IMR-90 (cell line): ENCODE measurements at regions not wholly inside any gene's neighbourhood (a gene's known extent, or its start where the extent isn't known, plus 50 kb on each side); places are given as distances from the start of the nearest gene placed in this dataset.

Experiments
- ATAC-seq: fragments of 200-7000 bp; cut with Tn5 transposase; 2 replicates; pipeline ENCODE4 v1.9.1; 2020; ENCODE audit warnings: low read depth, mild to moderate bottlenecking, moderate library complexity
- BruUV-seq: library from RNA; stranded (reverse); fragments of 400-500 nt; replicated peaks from 2 replicates; lab custom pipeline; 2021; lab: Mats Ljungman, UMichigan
- CTCF ChIA-PET: fragments of 300-600 bp; formaldehyde crosslinking; extraction: SDS; loops from one replicate; lab custom pipeline; 2021; ENCODE audit warnings: antibody characterized with exemption; lab: Yijun Ruan, JAX
- POLR2A ChIA-PET: fragments of 300-600 bp; sonication (Branson Sonifier 250); formaldehyde crosslinking; loops from one replicate; lab custom pipeline; 2022; ENCODE audit warnings: antibody characterized with exemption; ENCODE audit not compliant: unreplicated experiment; lab: Charles Lee
- DNase-seq: peaks from one replicate; pipeline ENCODE4 v3.0.0; 2013
- H2AFZ ChIP-seq: replicated peaks from 2 replicates; pipeline ENCODE3; 2013; ENCODE audit warnings: low read length, mild to moderate bottlenecking; ENCODE audit not compliant: poor library complexity
- H2AK5ac ChIP-seq: 2 replicates; pipeline ENCODE4 v1.6.1; 2013; ENCODE audit warnings: low read depth, low read length, inconsistent platforms
- H2AK9ac ChIP-seq: replicated peaks from 2 replicates; pipeline ENCODE3; 2013; ENCODE audit warnings: mild to moderate bottlenecking, low read depth, low read length, moderate library complexity; ENCODE audit not compliant: poor library complexity
- H2BK120ac ChIP-seq: 2 replicates; pipeline ENCODE4 v1.6.1; 2013; ENCODE audit warnings: low read depth, low read length, inconsistent platforms
- H2BK15ac ChIP-seq: 3 replicates; pipeline ENCODE4 v1.6.1; 2013; ENCODE audit warnings: low read depth, low read length, inconsistent platforms
- H2BK20ac ChIP-seq: 2 replicates; pipeline ENCODE4 v1.6.1; 2013; ENCODE audit warnings: low read depth, mild to moderate bottlenecking, inconsistent platforms, low read length, moderate library complexity
- H2BK5ac ChIP-seq: 2 replicates; pipeline ENCODE4 v1.6.1; 2013; ENCODE audit warnings: mild to moderate bottlenecking, low read depth, low read length, inconsistent platforms; ENCODE audit not compliant: poor library complexity, severe bottlenecking
- H3K14ac ChIP-seq: replicated peaks from 2 replicates; pipeline ENCODE4 v1.6.1; 2013; ENCODE audit warnings: low read depth, low read length, inconsistent platforms
- H3K18ac ChIP-seq: 2 replicates; pipeline ENCODE4 v1.6.1; 2013; ENCODE audit warnings: low read depth, low read length, control low read depth
- H3K23ac ChIP-seq: 2 replicates; pipeline ENCODE4 v1.6.1; 2013; ENCODE audit warnings: low read depth, low read length, inconsistent platforms
- H3K27ac ChIP-seq: 2 replicates; pipeline ENCODE4 v1.5.1; 2013; ENCODE audit warnings: mild to moderate bottlenecking, control low read depth, low read length; ENCODE audit not compliant: insufficient read depth
- H3K27me3 ChIP-seq: 2 replicates; pipeline ENCODE4 v1.6.1; 2013; ENCODE audit warnings: low read length; ENCODE audit not compliant: control insufficient read depth, insufficient read depth
- H3K36me3 ChIP-seq: 2 replicates; pipeline ENCODE4 v1.6.1; 2013; ENCODE audit warnings: low read length, mixed read lengths; ENCODE audit not compliant: control insufficient read depth, insufficient read depth
- H3K4ac ChIP-seq: 2 replicates; pipeline ENCODE4 v1.6.1; 2013; ENCODE audit warnings: low read depth, low read length, inconsistent platforms
- H3K4me1 ChIP-seq: 2 replicates; pipeline ENCODE4 v1.6.1; 2013; ENCODE audit warnings: low read length, mixed read lengths; ENCODE audit not compliant: control insufficient read depth, insufficient read depth
- H3K4me2 ChIP-seq: 2 replicates; pipeline ENCODE4 v1.6.1; 2013; ENCODE audit warnings: low read depth, mild to moderate bottlenecking, control low read depth, low read length, moderate library complexity
- H3K4me3 ChIP-seq: 2 replicates; pipeline ENCODE4 v1.5.1; 2013; ENCODE audit warnings: low read depth, mild to moderate bottlenecking, control low read depth, low read length, moderate library complexity; ENCODE audit not compliant: insufficient read depth
- H3K56ac ChIP-seq: 2 replicates; pipeline ENCODE4 v1.6.1; 2013; ENCODE audit warnings: low read length, inconsistent platforms; ENCODE audit not compliant: insufficient read depth; ENCODE audit errors: extremely low read depth
- H3K79me1 ChIP-seq, 2 experiments: 2 replicates each; pipeline ENCODE4 v1.6.1; 2013; ENCODE audit warnings: low read length in 2 of 2, inconsistent platforms in 1 of 2, low read depth in 1 of 2
- H3K9ac ChIP-seq: 2 replicates; pipeline ENCODE4 v1.6.1; 2013; ENCODE audit warnings: low read depth, low read length, control low read depth
- H3K9me1 ChIP-seq: 2 replicates; pipeline ENCODE4 v1.6.1; 2013; ENCODE audit warnings: low read length, inconsistent platforms; ENCODE audit not compliant: insufficient read depth
- H3K9me3 ChIP-seq: 2 replicates; pipeline ENCODE4 v1.6.1; 2013; ENCODE audit warnings: low read length; ENCODE audit not compliant: control insufficient read depth, insufficient read depth
- H4K20me1 ChIP-seq: 2 replicates; pipeline ENCODE4 v1.6.1; 2013; ENCODE audit warnings: low read length, inconsistent platforms; ENCODE audit not compliant: insufficient read depth
- H4K5ac ChIP-seq: 2 replicates; pipeline ENCODE4 v1.6.1; 2013; ENCODE audit warnings: mild to moderate bottlenecking, low read depth, low read length, control low read depth
- H4K8ac ChIP-seq, 2 experiments: 2 replicates each; pipeline ENCODE4 v1.6.1; 2013; ENCODE audit warnings: low read depth in 2 of 2, low read length in 2 of 2, control low read depth in 1 of 2, inconsistent platforms in 1 of 2
- H4K91ac ChIP-seq: 2 replicates; pipeline ENCODE4 v1.6.1; 2013; ENCODE audit warnings: low read depth, low read length, inconsistent platforms; ENCODE audit not compliant: insufficient read depth
- CEBPB ChIP-seq: IDR thresholded peaks from 2 replicates; pipeline ENCODE4 v1.6.1; 2012; ENCODE audit warnings: low read depth, low read length, improper control_type of control experiment
- CHD1 ChIP-seq: IDR thresholded peaks from 2 replicates; pipeline ENCODE4 v1.6.1; 2012; ENCODE audit warnings: low read depth, low read length, improper control_type of control experiment
- FOS ChIP-seq: fragments of 150-350 bp; IDR thresholded peaks from 2 replicates; pipeline ENCODE4 v1.6.1; 2016; ENCODE audit warnings: low read depth, low read length
- MAFK ChIP-seq: IDR thresholded peaks from 2 replicates; pipeline ENCODE4 v1.6.1; 2012; ENCODE audit warnings: low read depth, low read length, improper control_type of control experiment
- MAZ ChIP-seq: IDR thresholded peaks from 2 replicates; pipeline ENCODE4 v1.6.1; 2012; ENCODE audit warnings: low read depth, mild to moderate bottlenecking, low read length, improper control_type of control experiment, moderate library complexity, borderline replicate concordance
- MXI1 ChIP-seq: IDR thresholded peaks from 2 replicates; pipeline ENCODE4 v1.6.1; 2012; ENCODE audit warnings: low read depth, mild to moderate bottlenecking, low read length, moderate library complexity, borderline replicate concordance
- POLR2A ChIP-seq: IDR thresholded peaks from 2 replicates; pipeline ENCODE4 v1.6.1; 2012; ENCODE audit warnings: mild to moderate bottlenecking, low read depth, low read length
- RCOR1 ChIP-seq: IDR thresholded peaks from 2 replicates; pipeline ENCODE4 v1.6.1; 2012; ENCODE audit warnings: mild to moderate bottlenecking, low read length, improper control_type of control experiment; ENCODE audit not compliant: insufficient replicate concordance
- SMC3 ChIP-seq: fragments of 150-350 bp; IDR thresholded peaks from 2 replicates; pipeline ENCODE4 v1.6.1; 2016; ENCODE audit warnings: low read depth, mild to moderate bottlenecking, antibody characterized with exemption, low read length, moderate library complexity
- WGBS, 2 experiments: methylation state at CpG; one replicate each; pipeline versions ENCODE4 v1.1.5 to v1.1.7; 2013; ENCODE audit warnings: missing lambda C conversion rate in 2 of 2; ENCODE audit not compliant: insufficient read length in 1 of 2; ENCODE audit errors: extremely low coverage in 2 of 2; 5-methylcytosine and 5-hydroxymethylcytosine counted together
- dilution Hi-C: fragments of 300-500 bp; cut with HindIII; formaldehyde crosslinking; loops from one replicate; pipeline ENCODE4 v1.14.3; 2018; ENCODE audit warnings: low sequenced_read_pairs; ENCODE audit not compliant: unreplicated experiment
- in situ Hi-C: fragments of 300-500 bp; cut with MboI; formaldehyde crosslinking; loops from 3 replicates; pipeline ENCODE4 v1.14.3; 2019; ENCODE audit warnings: low sequenced_read_pairs, inconsistent platforms, mixed read lengths
- intact Hi-C: fragments of 100-400 bp; cut with micrococcal nuclease; formaldehyde crosslinking; loops from 2 replicates; pipeline ENCODE4 v1.10.0; 2022
- TF ChIP-seq, protein P1 (sequence below): fragments of 150-350 bp; IDR thresholded peaks from 2 replicates; pipeline ENCODE4 v1.6.1; 2017; ENCODE audit warnings: mild to moderate bottlenecking, antibody characterized with exemption, low read length, low read depth
- TF ChIP-seq, protein P2 (sequence below): conservative IDR thresholded peaks from 2 replicates; pipeline ENCODE4 v1.5.1; 2012; ENCODE audit warnings: mild to moderate bottlenecking, low read depth, low read length, improper control_type of control experiment

DNA sequence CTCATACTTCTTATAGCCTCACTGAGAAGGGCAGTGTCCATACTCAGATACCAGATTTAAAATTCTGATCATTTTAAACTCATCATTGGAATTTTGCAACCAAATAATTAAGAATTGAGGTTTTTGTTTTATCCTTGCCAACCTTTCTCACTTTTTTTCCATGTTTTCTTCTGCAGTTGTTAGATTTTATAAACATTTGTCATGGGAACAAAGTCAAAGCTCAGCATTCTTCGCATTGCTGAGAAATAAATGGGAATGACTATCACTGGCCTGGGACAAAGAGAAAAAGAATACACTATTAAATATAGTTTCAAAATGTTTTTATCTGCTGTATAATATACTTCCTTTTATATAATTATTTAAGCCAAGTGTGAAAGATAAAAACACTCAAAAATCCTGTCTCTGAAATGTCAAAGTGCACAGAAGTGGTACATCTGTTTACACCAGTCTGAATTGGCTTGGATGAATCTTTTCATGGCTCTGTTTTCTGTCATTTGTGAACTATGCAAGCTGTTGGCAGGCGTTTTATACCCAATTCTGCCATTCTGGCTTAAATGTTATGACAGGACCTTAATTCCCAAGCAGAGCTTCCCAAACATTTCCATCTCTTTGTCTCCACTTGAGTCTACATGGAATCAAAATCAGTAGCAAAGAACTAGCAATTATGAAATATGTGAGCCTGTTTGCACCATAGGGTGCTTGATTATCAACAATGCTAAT lies 249.3 kb upstream of the SYT4 start:
- H3K4me1 ChIP-seq: no peaks in the 10 kb centered on the region
- H3K27ac ChIP-seq: no peak overlapping the region
- no peak overlapping the region for H3K4me3 ChIP-seq
- no peak for DNase-seq
- H4K20me1 ChIP-seq: no peaks in the 10 kb centered on the region
- H2BK15ac ChIP-seq: no peak overlapping the region
- dilution Hi-C loops: no loop called here
- H2AK5ac ChIP-seq: no peak overlapping the region
- no peak overlapping the region for H3K56ac ChIP-seq
- no peak overlapping the region for H4K91ac ChIP-seq
- H2BK20ac ChIP-seq: no peak overlapping the region
- CTCF ChIA-PET: no interaction called here
- no peak overlapping the region for H2BK120ac ChIP-seq
- H3K36me3 ChIP-seq: no peaks in the 10 kb centered on the region
- TF ChIP-seq FOS (no peak), MAZ (no peak), CHD1 (no peak), RCOR1 (no peak), SMC3 (no peak), CEBPB (no peak), MXI1 (no peak), MAFK (no peak), POLR2A (no peak)
- TF ChIP-seq, protein P1, sequence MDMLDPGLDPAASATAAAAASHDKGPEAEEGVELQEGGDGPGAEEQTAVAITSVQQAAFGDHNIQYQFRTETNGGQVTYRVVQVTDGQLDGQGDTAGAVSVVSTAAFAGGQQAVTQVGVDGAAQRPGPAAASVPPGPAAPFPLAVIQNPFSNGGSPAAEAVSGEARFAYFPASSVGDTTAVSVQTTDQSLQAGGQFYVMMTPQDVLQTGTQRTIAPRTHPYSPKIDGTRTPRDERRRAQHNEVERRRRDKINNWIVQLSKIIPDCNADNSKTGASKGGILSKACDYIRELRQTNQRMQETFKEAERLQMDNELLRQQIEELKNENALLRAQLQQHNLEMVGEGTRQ: no peak
- TF ChIP-seq, protein P2, sequence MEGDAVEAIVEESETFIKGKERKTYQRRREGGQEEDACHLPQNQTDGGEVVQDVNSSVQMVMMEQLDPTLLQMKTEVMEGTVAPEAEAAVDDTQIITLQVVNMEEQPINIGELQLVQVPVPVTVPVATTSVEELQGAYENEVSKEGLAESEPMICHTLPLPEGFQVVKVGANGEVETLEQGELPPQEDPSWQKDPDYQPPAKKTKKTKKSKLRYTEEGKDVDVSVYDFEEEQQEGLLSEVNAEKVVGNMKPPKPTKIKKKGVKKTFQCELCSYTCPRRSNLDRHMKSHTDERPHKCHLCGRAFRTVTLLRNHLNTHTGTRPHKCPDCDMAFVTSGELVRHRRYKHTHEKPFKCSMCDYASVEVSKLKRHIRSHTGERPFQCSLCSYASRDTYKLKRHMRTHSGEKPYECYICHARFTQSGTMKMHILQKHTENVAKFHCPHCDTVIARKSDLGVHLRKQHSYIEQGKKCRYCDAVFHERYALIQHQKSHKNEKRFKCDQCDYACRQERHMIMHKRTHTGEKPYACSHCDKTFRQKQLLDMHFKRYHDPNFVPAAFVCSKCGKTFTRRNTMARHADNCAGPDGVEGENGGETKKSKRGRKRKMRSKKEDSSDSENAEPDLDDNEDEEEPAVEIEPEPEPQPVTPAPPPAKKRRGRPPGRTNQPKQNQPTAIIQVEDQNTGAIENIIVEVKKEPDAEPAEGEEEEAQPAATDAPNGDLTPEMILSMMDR: no peak
- H3K4ac ChIP-seq: no peak overlapping the region
- H3K4me2 ChIP-seq: no peak overlapping the region
- H3K27me3 ChIP-seq: no peaks in the 10 kb centered on the region
- ATAC-seq: no peak
- no peak overlapping the region for H3K9ac ChIP-seq
- H3K9me1 ChIP-seq: no peaks in the 10 kb centered on the region
- H4K5ac ChIP-seq: no peak overlapping the region
- H3K18ac ChIP-seq: no peak overlapping the region
- BruUV-seq: no TSS peak
- H3K9me3 ChIP-seq: no peaks in the 10 kb centered on the region
- no CpG with 5 or more reads among the region's 2 CpGs for WGBS, 2 experiments
- no peak overlapping the region for H3K14ac ChIP-seq
- POLR2A ChIA-PET: no interaction called here
- in situ Hi-C loops: no loop called here
- no peaks in the 10 kb centered on the region for H3K79me1 ChIP-seq
- no peak overlapping the region for H3K23ac ChIP-seq
- H2AFZ ChIP-seq: no peak overlapping the region
- H4K8ac ChIP-seq: no peak overlapping the region
- intact Hi-C loops: no loop called here
- no peak overlapping the region for H2AK9ac ChIP-seq
- no peak overlapping the region for H2BK5ac ChIP-seq
